ENCODE measurements at regions not wholly inside any gene's neighbourhood (a gene's known extent, or its start where the extent isn't known, plus 50 kb on each side); places are given as distances from the start of the nearest gene placed in this dataset.

GRCh38 chr2:241932899-241933178, 63.3 kb downstream of the RTP5 start:
- Histone ChIP-seq H2AFZ (ENCODE audit: low read length) (no peak overlapping the region), H3K4me3 (ENCODE audit: extremely low read depth in 1 of 4, insufficient read depth in 2 of 4, low read depth in 3 of 4, low read length in 4 of 4) (no peak overlapping the region), H4K91ac (replicated peaks; ENCODE audit: insufficient read length, low read length) (no peak overlapping the region), H4K8ac (ENCODE audit: extremely low read depth, insufficient read depth, low read length) (no peak overlapping the region), H3K79me2 (ENCODE audit: control insufficient read depth in 1 of 2, insufficient read depth in 2 of 2, low read length in 2 of 2) (no peaks in the 10 kb centered on the region), H2BK20ac (ENCODE audit: low read length) (no peak overlapping the region), H3K23ac (ENCODE audit: insufficient read length) (no peak overlapping the region), H3K9ac (replicated peaks in 1 of 4; ENCODE audit: extremely low read depth in 1 of 4, low read depth in 3 of 4, low read length in 3 of 4) (no peak overlapping the region), H3K27ac (ENCODE audit: low read depth, low read length) (no peak overlapping the region), H3K27me3 (replicated peaks in 1 of 4; ENCODE audit: control insufficient read depth in 3 of 4, extremely low read depth in 1 of 4, insufficient read depth in 3 of 4, low read length in 3 of 4) (no peaks in the 10 kb centered on the region), H3K56ac (replicated peaks; ENCODE audit: insufficient read length, low read depth, low read length) (no peak overlapping the region), H3K4ac (replicated peaks; ENCODE audit: insufficient read length, low read depth, low read length) (no peak overlapping the region), H3K36me3 (ENCODE audit: control insufficient read depth in 2 of 4, insufficient read depth in 4 of 4, low read length in 3 of 4) (no peaks in the 10 kb centered on the region), H2AK5ac (ENCODE audit: low read depth, low read length) (no peak overlapping the region), H3K14ac (ENCODE audit: insufficient read length) (no peak overlapping the region), H3K23me2 (ENCODE audit: low read depth, low read length) (no peaks in the 10 kb centered on the region), H3K4me2 (ENCODE audit: insufficient read depth in 1 of 2, low read depth in 2 of 2, low read length in 2 of 2) (no peak overlapping the region), H4K5ac (ENCODE audit: insufficient read length, low read depth, low read length) (no peak overlapping the region), H2BK12ac (ENCODE audit: low read depth, low read length) (no peak overlapping the region), H4K20me1 (replicated peaks in 1 of 2; ENCODE audit: control insufficient read depth in 1 of 2, insufficient read depth in 2 of 2, low read length in 2 of 2) (no peaks in the 10 kb centered on the region), H3K79me1 (ENCODE audit: low read depth, low read length) (no peaks in the 10 kb centered on the region), H3K4me1 (replicated peaks in 1 of 4; ENCODE audit: control insufficient read depth in 3 of 4, insufficient read depth in 4 of 4, low read length in 3 of 4) (no peaks in the 10 kb centered on the region), H2BK120ac (replicated peaks; ENCODE audit: low read depth, low read length) (no peak overlapping the region), H2BK5ac (ENCODE audit: low read depth, low read length) (no peak overlapping the region), H3K9me3 (ENCODE audit: insufficient read depth in 2 of 2, low read depth in 1 of 2, low read length in 1 of 2) (peaks cover 4 to 17% of the 10 kb centered on the region in 2 experiments; a peak in 2 of 4 replicates), H3K18ac (ENCODE audit: extremely low read depth, low read length) (no peak overlapping the region), H2BK15ac (ENCODE audit: low read length) (no peak overlapping the region)
- CTCF ChIA-PET (ENCODE audit: partially characterized antibody): interaction anchor here (0.8 to 2.1 kb wide), 3 partner anchors 18 to 54 kb away, joined by 3 to 7 read pairs (median 4); no protein-coding TSS in a partner anchor
- no peak for FAIRE-seq
- no peak for DNase-seq (ENCODE audit: low read depth in 1 of 2, low spot score in 2 of 2)
- POLR2A ChIA-PET (ENCODE audit: partially characterized antibody): no interaction called here
- WGBS, 2 experiments (ENCODE audit: extremely low coverage in 1 of 2, insufficient coverage in 1 of 2, insufficient read length in 1 of 2, insufficient replicate concordance in 2 of 2, low coverage in 1 of 2, low lambda C conversion rate in 2 of 2, missing lambda C conversion rate in 1 of 2): 81% methylated on average over 7 of the region's 9 CpGs; no CpG with 5 or more reads in 1 of the 2 experiments
- TF ChIP-seq POU5F1 (IDR thresholded peaks at IDR 0.05; ENCODE audit: low read depth, low read length) (no peak), GABPA (IDR thresholded peaks at IDR 0.05; ENCODE audit: borderline replicate concordance, insufficient read depth, low read length) (no peak), NRF1 (IDR thresholded peaks at IDR 0.05; ENCODE audit: low read depth, low read length) (no peak), SIRT6 (IDR thresholded peaks at IDR 0.05; ENCODE audit: low read length) (no peak), USF2 (IDR thresholded peaks at IDR 0.05; ENCODE audit: low read length) (no peak), SP4 (IDR thresholded peaks at IDR 0.05; ENCODE audit: low read length) (no peak), CHD1 (IDR thresholded peaks at IDR 0.05; ENCODE audit: low read depth, low read length) (no peak), CTCF (IDR thresholded peaks at IDR 0.05; ENCODE audit: control extremely low read depth in 1 of 3, insufficient read depth in 1 of 3, low read depth in 1 of 3, low read length in 3 of 3) (no peak), RFX5 (IDR thresholded peaks at IDR 0.05; ENCODE audit: borderline replicate concordance, low read depth, low read length) (no peak), SP2 (IDR thresholded peaks at IDR 0.05; ENCODE audit: low read length) (no peak), TAF1 (IDR thresholded peaks at IDR 0.05; ENCODE audit: low read depth, low read length) (no peak), KDM4A (IDR thresholded peaks at IDR 0.05; ENCODE audit: low read depth, low read length, severe bottlenecking) (no peak), KDM1A (IDR thresholded peaks at IDR 0.05; ENCODE audit: borderline replicate concordance, low read length) (no peak)

Measured in H1 (cell line).